ENCODE measurements at regions not wholly inside any gene's neighbourhood (a gene's known extent, or its start where the extent isn't known, plus 50 kb on each side); places are given as distances from the start of the nearest gene placed in this dataset.
"Not testable (repeated sequence)": the region's sequence is repeated elsewhere in the genome, so short reads cannot be mapped to it uniquely, and the experiment has no call there.

GRCh38 chr3:125791021-125791420 lies 178.0 kb upstream of the ROPN1B start:
- not testable (repeated sequence) for TF ChIP-seq CTCF (conservative IDR thresholded peaks at IDR 0.05; ENCODE audit: low read length); EZH2phosphoT487 (IDR thresholded peaks at IDR 0.05; ENCODE audit: borderline replicate concordance)

Measured in Loucy (cell line).